Cortex of kidney (tissue), 1 donor: ENCODE measurements at regions not wholly inside any gene's neighbourhood (a gene's known extent, or its start where the extent isn't known, plus 50 kb on each side); places are given as distances from the start of the nearest gene placed in this dataset.

Source experiments
- DNase-seq: peaks from one replicate; lab custom pipeline; 2025; lab: John Stamatoyannopoulos, UW

DNA sequence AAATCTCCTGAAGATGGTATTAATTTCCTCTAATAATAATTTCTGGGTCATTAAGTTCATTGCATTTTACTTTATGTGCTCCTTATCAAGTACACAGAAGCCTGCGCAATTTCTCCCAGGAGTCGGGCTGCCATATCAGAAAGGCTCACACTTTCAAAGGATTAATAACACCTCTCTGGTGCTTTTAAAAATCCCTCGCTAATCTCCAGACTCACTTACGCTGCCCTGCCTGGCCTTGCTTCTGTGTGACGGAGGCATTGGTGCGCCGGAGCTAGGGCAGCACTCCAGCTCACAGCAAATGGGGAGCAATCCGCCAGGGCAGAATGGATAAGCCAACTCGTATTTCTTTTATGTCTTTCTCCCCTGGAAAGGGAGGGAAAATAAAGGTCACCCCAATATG is 300.8 kb downstream of the EFNB2 start:
- DNase-seq: no peak

- DNase-seq: no peak
Observed at GRCh38 chr13:106233134-106233735, 302.2 kb downstream of the EFNB2 start.

GRCh38 chr13:106232681-106233080 is 302.8 kb downstream of the EFNB2 start:
- DNase-seq: no peak

DNA sequence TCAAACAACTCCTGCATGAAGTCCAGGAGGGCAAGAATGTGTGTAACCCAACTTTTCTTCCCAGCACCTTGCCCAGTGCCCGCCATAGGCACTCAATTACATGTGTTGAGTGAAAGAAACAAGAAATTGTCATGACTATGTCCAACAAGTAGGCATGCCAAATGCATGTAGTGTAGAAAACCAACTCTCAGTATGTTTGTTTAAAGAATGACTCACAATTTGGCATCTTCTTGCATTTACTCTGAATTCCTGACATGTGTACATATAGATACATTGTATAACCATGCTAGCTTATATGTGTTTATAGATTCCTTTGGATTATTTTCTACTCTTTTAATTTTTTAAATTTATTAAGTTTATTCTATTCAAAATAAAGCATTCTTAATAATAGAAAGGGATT is 305.0 kb downstream of the EFNB2 start:
- no peak for DNase-seq

- DNase-seq: no peak
Observed at GRCh38 chr13:106225126-106225525, 310.3 kb downstream of the EFNB2 start.

DNA sequence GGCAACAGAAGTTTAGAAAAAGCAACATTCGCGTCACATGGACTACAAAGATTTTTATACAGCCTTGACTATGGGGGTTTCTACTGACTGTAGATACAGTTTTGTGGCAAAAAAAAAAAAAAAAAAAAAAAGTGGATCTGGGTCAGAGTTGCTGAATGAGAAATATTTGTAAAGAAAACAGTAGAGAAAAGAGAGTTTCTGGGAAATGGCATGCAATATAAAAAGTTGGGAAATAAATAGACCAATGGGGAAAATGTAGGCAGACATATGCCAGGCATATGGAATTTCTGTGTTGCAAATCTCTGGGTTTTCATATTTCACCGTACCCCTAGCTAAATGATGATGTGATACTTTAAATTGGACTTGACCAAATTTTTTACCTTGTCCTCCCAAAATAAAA is 315.3 kb downstream of the EFNB2 start:
- no peak for DNase-seq

DNA sequence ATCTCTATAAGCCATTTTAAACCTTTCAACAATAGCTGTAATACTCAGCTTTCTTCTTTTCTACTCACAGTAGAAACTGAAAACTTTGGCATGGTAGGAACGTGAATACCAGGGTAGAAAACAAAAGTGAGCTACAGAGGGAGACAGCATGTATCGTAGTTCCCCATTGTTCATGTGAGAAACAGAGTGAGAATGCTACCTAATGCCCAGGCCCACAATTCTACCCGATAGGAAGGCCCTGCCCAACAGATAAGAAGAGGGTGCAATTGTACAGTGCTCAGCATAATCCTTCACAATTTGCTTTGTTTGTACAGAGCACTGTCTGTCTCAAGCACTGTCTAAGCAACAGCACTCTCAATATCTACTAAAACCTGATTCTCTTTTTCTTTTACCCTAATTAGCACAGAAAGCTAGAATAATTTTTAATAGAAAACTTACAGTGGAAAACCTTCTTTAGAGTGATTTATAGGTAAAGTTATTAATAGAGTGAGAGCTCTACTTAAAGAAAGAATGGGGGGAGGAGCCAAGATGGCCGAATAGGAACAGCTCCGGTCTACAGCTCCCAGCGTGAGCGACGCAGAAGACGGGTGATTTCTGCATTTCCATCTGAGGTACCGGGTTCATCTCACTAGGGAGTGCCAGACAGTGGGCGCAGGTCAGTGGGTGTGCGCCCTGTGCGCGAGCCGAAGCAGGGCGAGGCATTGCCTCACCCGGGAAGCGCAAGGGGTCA is 322.3 kb downstream of the EFNB2 start:
- no peak for DNase-seq

DNA sequence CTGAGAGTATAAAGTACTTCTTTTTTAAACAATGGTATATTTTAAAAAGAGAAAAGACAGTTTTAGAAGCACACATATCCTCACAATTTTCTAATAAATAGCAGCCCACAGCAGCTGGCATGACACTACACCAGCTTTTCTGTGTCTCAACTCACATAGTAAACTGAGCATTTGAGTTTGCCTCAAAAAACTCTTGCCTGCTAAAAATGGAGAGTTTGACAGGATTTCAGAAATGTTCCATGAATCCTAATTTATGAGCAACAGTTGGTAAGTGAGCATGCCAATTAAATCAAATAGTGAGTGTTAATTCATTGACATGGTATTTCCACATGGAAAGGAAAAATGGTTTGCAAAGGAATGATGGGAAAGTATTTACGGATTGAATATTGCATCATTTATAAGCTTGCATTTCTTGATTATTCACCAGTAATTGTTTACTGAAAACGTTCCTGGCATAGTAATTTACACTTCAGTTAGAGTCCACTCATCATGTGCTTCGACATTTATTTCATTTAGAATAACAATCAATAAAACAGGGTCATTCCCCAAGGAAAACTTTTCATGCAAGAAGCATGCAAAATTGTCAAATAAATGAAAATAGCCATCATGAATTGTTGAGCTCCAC is 323.0 kb downstream of the EFNB2 start:
- DNase-seq: no peak

- DNase-seq: no peak
Observed at GRCh38 chr13:106210324-106210723, 325.1 kb downstream of the EFNB2 start.

- DNase-seq: no peak
Observed at GRCh38 chr13:106205871-106206270, 329.6 kb downstream of the EFNB2 start.

- DNase-seq: no peak
Observed at GRCh38 chr13:106197496-106197895, 338.0 kb downstream of the EFNB2 start.

DNA sequence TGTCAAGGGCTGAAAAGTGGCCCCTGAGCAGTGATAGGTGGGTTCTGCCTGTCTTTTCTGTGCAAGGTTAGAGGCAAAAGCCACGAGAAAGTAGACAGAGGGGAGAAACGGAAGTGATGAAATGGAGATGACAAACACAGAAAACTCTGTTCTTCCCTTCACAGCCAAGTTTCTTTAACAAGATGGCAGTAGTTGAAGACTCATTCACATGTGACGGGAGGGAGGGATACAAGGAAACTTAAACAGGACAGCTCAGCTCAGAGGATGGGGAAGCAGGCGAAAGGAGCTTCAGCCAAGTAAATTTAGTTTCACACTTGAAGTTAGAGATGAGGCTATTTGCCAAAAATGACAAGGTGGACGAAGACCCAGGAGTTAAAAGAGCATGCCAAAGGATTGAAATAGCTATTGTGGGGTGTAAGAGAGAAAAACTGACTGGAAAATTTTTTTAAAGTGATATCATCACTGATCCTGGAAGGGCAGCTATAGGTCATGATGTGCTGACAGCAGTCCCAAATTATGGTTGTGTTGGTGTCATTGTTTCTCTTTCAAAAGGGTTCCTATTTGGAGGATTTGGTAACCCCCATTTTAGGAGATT is 347.9 kb downstream of the EFNB2 start:
- DNase-seq: no peak

- no peak for DNase-seq
Observed at GRCh38 chr13:106187101-106187500, 348.4 kb downstream of the EFNB2 start.

DNA sequence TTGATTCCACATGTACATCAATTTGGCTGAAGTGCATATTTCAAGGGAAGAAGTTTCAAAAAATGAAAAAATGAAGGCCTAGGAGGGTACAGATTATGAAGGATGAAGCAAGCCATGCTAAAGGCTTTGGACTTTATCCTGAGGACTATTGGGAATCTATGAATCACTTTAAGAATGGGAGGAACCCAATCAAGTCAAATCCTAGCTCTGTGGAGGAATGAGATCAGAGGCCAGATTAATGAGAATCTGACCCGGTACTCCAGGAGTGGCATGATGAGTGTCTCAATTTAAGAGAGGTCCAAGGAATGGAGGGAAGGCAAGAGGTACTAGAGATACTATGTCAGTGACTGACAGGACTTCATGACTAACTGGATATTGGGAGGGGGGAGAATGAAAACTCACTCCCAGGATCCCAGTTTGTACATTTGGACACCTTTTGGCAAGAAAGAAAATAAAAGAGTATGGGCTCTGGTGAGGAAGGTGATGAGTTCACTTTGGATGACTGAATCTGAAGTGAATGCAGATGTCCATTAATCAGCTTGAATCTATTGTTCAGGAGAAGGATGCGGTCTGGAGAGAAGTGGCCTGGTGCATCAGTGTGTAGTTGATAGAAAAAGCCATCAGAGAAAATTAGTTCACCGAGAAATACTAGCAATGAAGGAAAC is 349.0 kb downstream of the EFNB2 start:
- no peak for DNase-seq

DNA sequence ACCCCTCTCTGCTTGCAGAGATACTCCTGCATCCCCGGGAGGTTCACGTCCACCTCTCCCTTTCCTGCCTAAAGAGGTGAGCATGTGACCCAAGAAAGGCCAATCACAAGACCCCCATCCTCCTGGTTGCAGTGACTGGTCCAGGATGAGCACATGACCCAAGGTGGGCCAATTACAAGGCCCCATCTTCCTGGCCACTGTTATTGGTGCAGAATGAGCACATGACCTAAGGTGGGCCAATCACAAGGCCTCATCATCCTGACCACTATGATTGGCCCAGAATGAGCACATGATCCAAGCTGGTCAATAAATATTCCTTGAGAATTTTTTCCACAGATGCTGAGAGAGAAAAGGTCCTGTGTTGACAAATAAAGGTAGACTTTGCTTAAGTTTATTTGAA is 350.7 kb downstream of the EFNB2 start:
- DNase-seq: no peak

GRCh38 chr13:106183410-106184065 is 351.9 kb downstream of the EFNB2 start:
- no peak for DNase-seq

- no peak for DNase-seq
Observed at GRCh38 chr13:106182404-106182803, 353.1 kb downstream of the EFNB2 start.

DNA sequence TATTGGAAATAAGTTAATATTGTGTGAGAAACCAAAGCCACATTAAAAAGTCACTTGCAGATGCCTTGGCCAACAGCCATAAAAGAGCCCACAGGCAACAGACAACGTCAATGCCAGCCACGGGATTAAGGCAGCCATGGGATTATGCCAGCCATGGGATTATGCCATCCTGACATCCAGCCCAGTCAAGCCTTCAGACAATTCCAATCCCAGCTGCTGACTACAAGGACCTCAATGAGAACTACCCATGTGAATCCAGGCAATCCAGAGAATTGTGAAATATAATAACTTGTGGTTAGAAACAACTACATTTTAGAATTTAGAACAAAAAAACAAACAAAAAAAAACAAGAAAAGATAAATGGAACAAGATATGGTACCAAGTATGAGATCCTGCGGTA is 356.6 kb downstream of the EFNB2 start:
- no peak for DNase-seq

DNA sequence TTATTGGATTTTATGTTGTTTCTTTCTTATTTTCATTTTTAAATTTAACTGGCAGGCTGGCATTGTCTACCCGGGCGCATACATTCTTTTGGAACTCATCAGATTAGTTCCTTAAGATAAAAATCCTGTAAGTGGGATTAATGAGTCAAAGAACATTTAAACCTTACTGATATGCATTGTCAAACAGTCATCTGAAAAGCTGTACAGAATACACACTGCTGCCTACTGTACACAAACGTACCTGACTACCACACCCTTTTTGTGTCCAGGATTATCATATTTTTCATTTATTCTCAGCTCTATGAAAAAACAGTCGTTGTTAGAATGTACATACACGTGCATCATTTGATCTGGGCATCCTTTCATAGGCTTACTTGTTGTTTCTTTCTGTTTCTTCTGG is 358.3 kb downstream of the EFNB2 start:
- no peak for DNase-seq

DNA sequence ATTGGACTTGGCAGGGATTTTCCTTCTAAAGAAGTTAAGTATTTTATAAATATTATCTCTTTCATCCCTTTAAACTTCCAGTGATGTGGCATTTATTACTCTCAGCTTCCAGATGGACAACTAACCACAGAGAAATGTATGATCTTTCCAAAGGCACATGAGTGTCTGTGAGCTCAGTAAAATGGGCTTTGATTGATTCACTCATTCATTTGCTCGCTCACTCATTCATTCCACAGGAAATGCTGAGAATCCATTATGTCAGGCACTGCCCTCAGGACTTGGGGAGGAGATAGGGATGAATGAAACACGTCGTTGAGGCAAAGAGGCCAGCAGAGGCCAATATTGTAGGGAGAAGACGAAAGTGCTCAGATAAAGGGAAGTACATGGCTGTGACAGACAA is 359.3 kb downstream of the EFNB2 start:
- DNase-seq: no peak

- DNase-seq: no peak
Observed at GRCh38 chr13:106173891-106174610, 361.4 kb downstream of the EFNB2 start.
